ENCODE measurements at regions not wholly inside any gene's neighbourhood (a gene's known extent, or its start where the extent isn't known, plus 50 kb on each side); places are given as distances from the start of the nearest gene placed in this dataset.

DNA sequence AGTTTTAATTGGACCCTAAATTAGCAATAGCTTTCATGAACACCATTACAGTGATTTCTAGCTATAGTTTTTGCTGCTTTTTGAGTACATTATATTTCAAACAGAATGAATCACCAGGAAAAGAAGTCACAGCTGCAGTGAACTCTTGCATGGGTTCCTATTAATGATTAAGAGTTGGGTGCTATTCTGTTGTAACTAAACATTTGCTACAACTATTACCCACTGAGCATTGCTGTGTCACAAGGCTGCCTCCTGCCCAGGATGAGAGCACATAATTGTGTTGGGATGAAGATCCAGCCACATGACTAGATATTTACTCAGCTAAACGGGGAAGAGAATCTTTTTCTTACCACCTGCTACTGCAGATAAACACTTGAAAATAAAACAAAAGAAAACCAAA lies 152.7 kb downstream of the GXYLT1 start:
- Histone ChIP-seq H4K91ac (ENCODE audit: insufficient read depth, low read depth, low read length) (no peak overlapping the region), H3K18ac (ENCODE audit: low read depth, low read length) (no peak overlapping the region), H3K4ac (ENCODE audit: low read depth, low read length) (no peak overlapping the region), H3K9me1 (ENCODE audit: insufficient read depth, low read length) (no peaks in the 10 kb centered on the region), H3K9ac (ENCODE audit: low read depth, low read length) (no peak overlapping the region), H3K56ac (ENCODE audit: extremely low read depth, insufficient read depth, low read length) (no peak overlapping the region), H3K36me3 (ENCODE audit: control insufficient read depth, insufficient read depth, low read length) (no peaks in the 10 kb centered on the region), H2AK5ac (ENCODE audit: low read depth, low read length) (no peak overlapping the region), H2AK9ac (replicated peaks; ENCODE audit: low read depth, low read length, poor library complexity) (no peak overlapping the region), H2BK120ac (ENCODE audit: low read depth, low read length) (no peak overlapping the region), H3K4me1 (ENCODE audit: control insufficient read depth, insufficient read depth, low read length) (no peaks in the 10 kb centered on the region), H2AFZ (replicated peaks; ENCODE audit: low read length, poor library complexity) (no peak overlapping the region), H3K9me3 (ENCODE audit: control insufficient read depth, insufficient read depth, low read length) (no peaks in the 10 kb centered on the region), H3K79me1 (ENCODE audit: low read depth in 1 of 2, low read length in 2 of 2) (no peaks in the 10 kb centered on the region), H3K4me2 (ENCODE audit: low read depth, low read length) (no peak overlapping the region), H2BK15ac (ENCODE audit: low read depth, low read length) (no peak overlapping the region), H2BK5ac (ENCODE audit: low read depth, low read length, poor library complexity, severe bottlenecking) (no peak overlapping the region), H3K23ac (ENCODE audit: low read depth, low read length) (no peak overlapping the region), H3K27ac (ENCODE audit: insufficient read depth, low read length) (no peak overlapping the region), H4K5ac (ENCODE audit: low read depth, low read length) (no peak overlapping the region), H4K8ac (ENCODE audit: low read depth in 2 of 2, low read length in 2 of 2) (no peak overlapping the region), H3K4me3 (ENCODE audit: insufficient read depth, low read depth, low read length) (no peak overlapping the region), H3K27me3 (ENCODE audit: control insufficient read depth, insufficient read depth, low read length) (no peaks in the 10 kb centered on the region), H2BK20ac (ENCODE audit: low read depth, low read length) (no peak overlapping the region), H3K14ac (replicated peaks; ENCODE audit: low read depth, low read length) (no peak overlapping the region), H4K20me1 (ENCODE audit: insufficient read depth, low read length) (no peaks in the 10 kb centered on the region)
- BruUV-seq (replicated peaks), result no TSS peak
- CTCF ChIA-PET, result no interaction called here
- in situ Hi-C loops (cut with MboI; ENCODE audit: low sequenced_read_pairs) (no loop called here), intact Hi-C loops (cut with micrococcal nuclease) (no loop called here), dilution Hi-C loops (cut with HindIII; ENCODE audit: low sequenced_read_pairs, unreplicated experiment) (no loop called here)
- DNase-seq (no peak), ATAC-seq (ENCODE audit: low read depth) (no peak)
- POLR2A ChIA-PET (ENCODE audit: unreplicated experiment), result no interaction called here
- TF ChIP-seq MXI1 (IDR thresholded peaks at IDR 0.05; ENCODE audit: borderline replicate concordance, low read depth, low read length) (no peak), SMC3 (IDR thresholded peaks at IDR 0.05; ENCODE audit: low read depth, low read length) (no peak), RFX5 (IDR thresholded peaks at IDR 0.05; ENCODE audit: low read depth, low read length) (no peak), MAFK (IDR thresholded peaks at IDR 0.05; ENCODE audit: low read depth, low read length) (no peak), CHD1 (IDR thresholded peaks at IDR 0.05; ENCODE audit: low read depth, low read length) (no peak)
- WGBS, 2 experiments (ENCODE audit: extremely low coverage in 2 of 2, insufficient read length in 1 of 2), result no CpG with 5 or more reads among the region's 1 CpG

Data from IMR-90 (cell line).